HEK293T (cell line): ENCODE measurements at regions not wholly inside any gene's neighbourhood (a gene's known extent, or its start where the extent isn't known, plus 50 kb on each side); places are given as distances from the start of the nearest gene placed in this dataset.

Experiments
- CTCF ChIA-PET: fragments of 350-600 bp; formaldehyde crosslinking; extraction: SDS; loops from one replicate; lab custom pipeline; 2021; ENCODE audit warnings: antibody characterized with exemption, inconsistent platforms; lab: Yijun Ruan, JAX
- POLR2A ChIA-PET: fragments of 350-600 bp; formaldehyde crosslinking; extraction: SDS; loops from one replicate; lab custom pipeline; 2020; ENCODE audit warnings: antibody characterized with exemption, inconsistent platforms; lab: Yijun Ruan, JAX
- DNase-seq: peaks from one replicate; pipeline ENCODE4 v3.0.0; 2012; ENCODE audit warnings: mixed read lengths; ENCODE audit errors: extremely low spot score
- ARNT ChIP-seq: fragments of 450-650 bp; IDR thresholded peaks from 2 replicates; pipeline ENCODE4 v1.6.1; 2017; ENCODE audit warnings: mild to moderate bottlenecking
- BHLHE40 ChIP-seq: fragments of 450-650 bp; IDR thresholded peaks from 2 replicates; pipeline ENCODE4 v1.6.1; 2016; ENCODE audit warnings: mild to moderate bottlenecking, moderate library complexity, borderline replicate concordance
- CTBP1 ChIP-seq: fragments of 450-650 bp; IDR thresholded peaks from 2 replicates; pipeline ENCODE4 v1.6.1; 2016; ENCODE audit warnings: borderline replicate concordance
- ELF4 ChIP-seq: fragments of 450-650 bp; IDR thresholded peaks from 2 replicates; pipeline ENCODE4 v1.6.1; 2017; ENCODE audit warnings: antibody characterized with exemption
- FOXA1 ChIP-seq: fragments of 450-650 bp; IDR thresholded peaks from 2 replicates; pipeline ENCODE4 v1.6.1; 2016; ENCODE audit warnings: mild to moderate bottlenecking
- FOXK2 ChIP-seq: fragments of 450-650 bp; IDR thresholded peaks from 2 replicates; pipeline ENCODE4 v1.6.1; 2016; ENCODE audit warnings: mild to moderate bottlenecking
- FOXM1 ChIP-seq: fragments of 450-650 bp; IDR thresholded peaks from 2 replicates; pipeline ENCODE4 v1.6.1; 2017; ENCODE audit warnings: mild to moderate bottlenecking, borderline replicate concordance
- HDGF ChIP-seq: fragments of 450-650 bp; IDR thresholded peaks from 2 replicates; pipeline ENCODE4 v1.6.1; 2017; ENCODE audit warnings: antibody characterized with exemption, borderline replicate concordance
- L3MBTL2 ChIP-seq: fragments of 450-650 bp; conservative IDR thresholded peaks from 2 replicates; pipeline ENCODE4 v1.6.1; 2016; ENCODE audit warnings: mild to moderate bottlenecking
- LEF1 ChIP-seq: fragments of 450-650 bp; IDR thresholded peaks from 2 replicates; pipeline ENCODE4 v1.6.1; 2017; ENCODE audit warnings: mild to moderate bottlenecking, borderline replicate concordance
- NFRKB ChIP-seq: fragments of 450-650 bp; IDR thresholded peaks from 2 replicates; pipeline ENCODE4 v1.6.1; 2016; ENCODE audit warnings: mild to moderate bottlenecking, moderate library complexity
- SP1 ChIP-seq: fragments of 450-650 bp; IDR thresholded peaks from 2 replicates; pipeline ENCODE4 v1.6.1; 2017
- SUZ12 ChIP-seq: fragments of 450-650 bp; IDR thresholded peaks from 2 replicates; pipeline ENCODE4 v1.6.1; 2016; ENCODE audit warnings: mild to moderate bottlenecking
- TARDBP ChIP-seq: fragments of 450-650 bp; IDR thresholded peaks from 2 replicates; pipeline ENCODE4 v1.6.1; 2016
- ZNF384 ChIP-seq: fragments of 450-650 bp; IDR thresholded peaks from 2 replicates; pipeline ENCODE4 v1.6.1; 2016
- TF ChIP-seq, protein P1 (sequence below): fragments of 450-650 bp; IDR thresholded peaks from 2 replicates; pipeline ENCODE4 v1.6.1; 2016

DNA sequence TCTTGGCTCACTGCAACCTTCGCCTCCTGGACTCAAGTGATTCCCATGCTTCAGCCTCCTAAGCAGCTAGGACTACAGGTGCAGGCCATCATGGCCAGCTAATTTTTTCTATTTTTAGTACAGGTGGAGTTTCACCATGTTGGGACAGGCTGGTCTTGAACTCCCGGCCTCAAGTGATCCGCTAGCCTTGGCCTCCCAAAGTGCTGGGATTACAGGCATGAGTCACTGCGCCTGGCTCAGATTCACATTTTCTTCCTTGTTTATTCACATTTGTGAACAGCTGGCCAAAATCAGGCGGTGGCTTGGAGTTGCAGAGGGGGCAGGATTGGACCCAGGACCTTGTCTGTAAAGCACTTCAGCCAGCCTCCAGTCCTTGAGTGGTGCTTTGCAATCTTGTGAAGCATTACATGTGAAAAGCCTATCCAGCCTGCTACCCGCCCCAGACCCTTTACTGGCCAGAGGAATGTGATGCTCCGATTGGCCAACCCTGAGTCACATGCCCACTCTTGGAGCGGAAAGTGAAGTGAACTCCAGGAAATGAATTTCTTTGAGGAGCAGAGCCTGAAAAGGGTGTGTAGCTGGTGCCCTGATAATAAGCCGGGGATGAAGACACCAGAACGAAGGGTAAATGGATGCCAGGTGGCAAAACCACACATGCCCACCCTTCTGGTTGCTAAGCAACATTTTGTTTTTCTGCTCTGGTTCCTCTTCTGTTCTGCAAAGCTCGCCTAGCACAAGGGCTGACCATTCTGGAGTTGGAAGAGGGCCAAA is 62.6 kb upstream of the PTPRJ start:
- no peak for TF ChIP-seq ZNF384
- no peak for TF ChIP-seq ARNT
- TF ChIP-seq TARDBP, result no peak
- no peak for TF ChIP-seq NFRKB
- no peak for TF ChIP-seq ELF4
- no peak for TF ChIP-seq FOXM1
- TF ChIP-seq HDGF, result no peak
- no peak for TF ChIP-seq CTBP1
- TF ChIP-seq BHLHE40, result no peak
- POLR2A ChIA-PET, result no interaction called here
- CTCF ChIA-PET, result interaction anchor here (1.0 kb wide), 1 partner anchor 17 kb away, joined by 3 read pairs; no protein-coding TSS in a partner anchor
- no peak for DNase-seq

DNA sequence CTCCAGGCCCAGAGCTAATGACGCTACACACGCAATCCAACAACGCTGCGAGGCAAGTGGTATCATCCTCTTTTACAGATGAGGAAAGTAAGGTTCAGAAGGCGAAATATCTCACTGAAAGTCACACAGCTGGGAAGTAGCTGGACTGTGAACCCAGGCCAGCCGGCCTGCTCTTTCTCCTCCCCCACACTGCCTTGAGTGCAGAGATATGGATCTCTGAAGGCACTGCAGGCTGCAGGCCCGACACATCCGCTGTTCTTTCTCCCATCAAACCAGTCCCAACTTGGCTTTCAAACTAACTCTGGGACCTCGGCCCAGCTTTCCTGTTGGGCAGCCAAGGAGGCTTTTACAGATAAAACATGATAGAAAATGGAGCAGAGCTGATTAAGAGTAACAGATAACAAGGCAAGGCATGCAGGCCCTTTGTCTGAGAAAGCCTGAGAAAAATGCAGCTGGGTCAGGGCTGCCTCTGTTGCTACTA is 64.0 kb upstream of the PTPRJ start:
- POLR2A ChIA-PET, result no interaction called here
- no peak for TF ChIP-seq SP1
- no peak for TF ChIP-seq FOXA1
- no peak for TF ChIP-seq FOXM1
- TF ChIP-seq, protein P1, sequence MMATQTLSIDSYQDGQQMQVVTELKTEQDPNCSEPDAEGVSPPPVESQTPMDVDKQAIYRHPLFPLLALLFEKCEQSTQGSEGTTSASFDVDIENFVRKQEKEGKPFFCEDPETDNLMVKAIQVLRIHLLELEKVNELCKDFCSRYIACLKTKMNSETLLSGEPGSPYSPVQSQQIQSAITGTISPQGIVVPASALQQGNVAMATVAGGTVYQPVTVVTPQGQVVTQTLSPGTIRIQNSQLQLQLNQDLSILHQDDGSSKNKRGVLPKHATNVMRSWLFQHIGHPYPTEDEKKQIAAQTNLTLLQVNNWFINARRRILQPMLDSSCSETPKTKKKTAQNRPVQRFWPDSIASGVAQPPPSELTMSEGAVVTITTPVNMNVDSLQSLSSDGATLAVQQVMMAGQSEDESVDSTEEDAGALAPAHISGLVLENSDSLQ, result no peak
- no peak for TF ChIP-seq BHLHE40
- TF ChIP-seq LEF1, result no peak
- no peak for TF ChIP-seq ARNT
- no peak for TF ChIP-seq NFRKB
- TF ChIP-seq SUZ12, result no peak
- TF ChIP-seq ZNF384, result no peak
- TF ChIP-seq ELF4, result no peak
- no peak for TF ChIP-seq FOXK2
- TF ChIP-seq TARDBP, result no peak
- TF ChIP-seq L3MBTL2, result no peak
- CTCF ChIA-PET, result no interaction called here
- no peak for DNase-seq

DNA sequence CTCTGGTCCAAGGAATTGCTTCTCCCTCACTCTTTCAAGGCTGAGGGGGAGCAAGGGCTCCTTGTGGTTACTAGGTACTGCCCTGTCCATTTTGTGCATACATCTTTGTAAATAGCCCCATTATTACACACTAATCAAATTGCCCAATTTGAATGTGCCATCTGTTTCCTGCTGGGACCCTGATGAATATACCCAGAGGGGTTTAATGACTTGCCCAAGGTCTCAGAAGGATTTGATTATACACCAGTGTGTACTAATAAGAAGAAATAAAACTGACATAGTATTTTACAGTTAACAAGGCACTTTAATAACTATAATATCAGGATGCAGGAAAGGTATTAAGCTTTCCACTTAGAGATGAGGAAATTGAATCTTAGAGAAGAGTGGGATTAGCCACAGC is 64.6 kb upstream of the PTPRJ start:
- no peak for DNase-seq
- CTCF ChIA-PET, result no interaction called here
- POLR2A ChIA-PET, result no interaction called here
- TF ChIP-seq NFRKB, result no peak
- TF ChIP-seq ARNT, result no peak
- no peak for TF ChIP-seq L3MBTL2
- TF ChIP-seq, protein P1, result no peak
- TF ChIP-seq SUZ12, result no peak
- TF ChIP-seq FOXM1, result no peak
- no peak for TF ChIP-seq BHLHE40
- TF ChIP-seq FOXA1, result no peak
- no peak for TF ChIP-seq CTBP1
- TF ChIP-seq TARDBP, result no peak
- no peak for TF ChIP-seq ELF4
- TF ChIP-seq LEF1, result no peak
- no peak for TF ChIP-seq SP1
- no peak for TF ChIP-seq HDGF
- no peak for TF ChIP-seq ZNF384
- no peak for TF ChIP-seq FOXK2

DNA sequence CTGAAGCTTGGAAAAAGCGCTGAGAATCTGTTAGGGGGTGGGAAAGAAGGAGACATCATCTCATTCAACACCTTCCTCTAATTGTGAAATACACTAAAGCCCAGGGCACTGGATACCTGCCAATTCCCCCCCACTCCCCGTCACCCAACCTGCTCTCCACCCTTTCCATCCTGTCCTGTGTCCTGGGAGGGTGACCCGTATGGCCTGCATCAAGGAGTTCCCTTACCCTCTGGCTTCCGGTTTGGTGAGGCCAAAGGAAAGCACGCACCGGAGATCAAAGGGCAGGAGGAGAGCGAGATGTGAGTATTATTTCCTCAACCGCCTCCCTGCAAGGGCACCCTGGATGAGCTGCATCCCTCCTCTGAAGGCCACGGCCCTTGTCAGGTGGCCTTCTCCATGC is 65.0 kb upstream of the PTPRJ start:
- TF ChIP-seq ELF4 (no peak), L3MBTL2 (no peak), LEF1 (no peak), FOXK2 (no peak), SUZ12 (no peak), FOXA1 (no peak), TARDBP (no peak), SP1 (no peak), NFRKB (no peak), ARNT (no peak), CTBP1 (no peak), ZNF384 (no peak), HDGF (no peak)
- TF ChIP-seq, protein P1, result no peak
- no peak for DNase-seq
- ChIA-PET CTCF (no interaction called here), POLR2A (no interaction called here)

DNA sequence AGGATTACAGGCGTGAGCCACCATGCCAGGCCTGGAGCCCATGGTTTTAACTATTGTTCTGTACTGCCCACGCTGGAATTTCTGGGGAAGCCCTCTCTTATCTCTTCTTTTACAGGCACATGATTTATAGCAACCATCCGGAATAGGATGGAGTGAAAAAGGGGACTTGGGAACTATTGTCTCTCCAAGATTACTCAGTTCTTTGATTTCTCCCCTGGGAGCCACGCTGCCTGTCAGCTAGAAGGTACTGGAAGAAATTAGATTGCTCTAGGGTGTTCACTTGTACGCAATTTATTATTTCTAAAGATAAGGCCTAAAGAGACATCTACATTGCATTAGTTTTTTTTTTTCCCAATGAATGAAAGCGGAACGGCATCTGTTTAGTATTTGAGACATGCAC is 65.6 kb upstream of the PTPRJ start:
- ChIA-PET POLR2A (no interaction called here), CTCF (no interaction called here)
- no peak for TF ChIP-seq NFRKB
- TF ChIP-seq, protein P1, result peak; percentile 21; the same call in 1 of the 2 replicates
- DNase-seq, result no peak

DNA sequence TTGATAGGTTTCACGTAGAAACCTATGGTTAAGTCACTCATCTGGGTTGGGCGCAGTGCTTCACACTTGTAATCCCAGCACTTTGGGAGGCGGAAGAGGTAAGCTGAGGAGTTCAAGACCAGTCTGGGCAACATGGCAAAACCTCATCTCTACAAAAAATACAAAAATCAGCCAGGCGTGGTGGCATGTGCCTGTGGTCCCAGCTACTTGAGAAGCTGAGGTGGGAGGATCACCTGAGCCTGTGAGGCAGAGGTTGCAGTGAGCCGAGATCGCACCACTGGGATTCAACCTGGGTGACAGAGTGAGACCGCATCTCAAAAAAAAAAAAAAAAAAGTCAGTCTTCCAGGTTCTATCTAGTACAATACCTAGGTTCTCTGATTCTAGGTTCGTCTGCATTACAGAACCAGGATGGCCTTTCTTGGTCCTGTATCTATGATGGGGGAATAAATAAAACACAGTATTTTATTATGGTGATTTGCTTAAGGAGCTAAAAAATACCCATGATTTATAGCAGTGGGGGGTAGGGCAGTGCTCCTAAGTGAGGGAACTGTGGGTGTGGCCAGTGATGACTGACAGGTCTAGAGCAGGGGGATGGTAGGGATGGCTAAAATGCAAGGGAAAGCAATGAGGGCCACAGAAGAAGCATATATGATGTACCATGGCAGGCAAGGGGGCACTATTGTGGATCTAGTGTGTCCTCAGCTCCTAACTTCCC is 65.5 kb upstream of the NUP160 start:
- POLR2A ChIA-PET, result no interaction called here
- TF ChIP-seq ZNF384 (peak; percentile 31; the same call in 1 of the 2 replicates), FOXM1 (no peak), HDGF (no peak), SP1 (no peak)
- TF ChIP-seq, protein P1, result peak; percentile 91
- no peak for DNase-seq
- CTCF ChIA-PET, result no interaction called here
